BLaER1 treated with 17β-estradiol and CSF1 and Interleukin-3, amounts not matched to agents 10 nM and 100 nM (cell line): ENCODE measurements at regions not wholly inside any gene's neighbourhood (a gene's known extent, or its start where the extent isn't known, plus 50 kb on each side); places are given as distances from the start of the nearest gene placed in this dataset.
"Not testable (repeated sequence)": the region's sequence is repeated elsewhere in the genome, so short reads cannot be mapped to it uniquely, and the experiment has no call there.

Source experiments
- H3K27ac ChIP-seq, 11 experiments: shearing (Covaris generic); formaldehyde crosslinking; 2 replicates each; pipeline ENCODE4 v1.8.1; 2022
- H3K27me3 ChIP-seq, 11 experiments: shearing (Covaris generic); formaldehyde crosslinking; 2 replicates each; pipeline ENCODE4 v1.8.1; 2022
- H3K36me3 ChIP-seq, 11 experiments: shearing (Covaris generic); formaldehyde crosslinking; 2 replicates each; pipeline ENCODE4 v1.8.1; 2022
- H3K4me1 ChIP-seq, 10 experiments: shearing (Covaris generic); formaldehyde crosslinking; 2 replicates each; pipeline ENCODE4 v1.8.1; 2022
- H3K4me2 ChIP-seq, 11 experiments: shearing (Covaris generic); formaldehyde crosslinking; 2 replicates each; pipeline ENCODE4 v1.8.1; 2022
- H3K4me3 ChIP-seq, 10 experiments: shearing (Covaris generic); formaldehyde crosslinking; 2 replicates each; pipeline ENCODE4 v1.8.1; 2022
- H3K9ac ChIP-seq, 11 experiments: shearing (Covaris generic); formaldehyde crosslinking; 2 replicates each; pipeline ENCODE4 v1.8.1; 2022
- H3K9me3 ChIP-seq, 11 experiments: shearing (Covaris generic); formaldehyde crosslinking; replicated peaks in 1 of 11; 2 replicates each; pipeline ENCODE4 v1.8.1; 2022
- H4K20me1 ChIP-seq, 11 experiments: shearing (Covaris generic); formaldehyde crosslinking; 2 replicates each; pipeline ENCODE4 v1.8.1; 2022
- Cebpa-rat ChIP-seq, 11 experiments: shearing (Covaris generic); IDR thresholded peaks; 2 replicates each; pipeline ENCODE4 v1.8.1; 2022

DNA sequence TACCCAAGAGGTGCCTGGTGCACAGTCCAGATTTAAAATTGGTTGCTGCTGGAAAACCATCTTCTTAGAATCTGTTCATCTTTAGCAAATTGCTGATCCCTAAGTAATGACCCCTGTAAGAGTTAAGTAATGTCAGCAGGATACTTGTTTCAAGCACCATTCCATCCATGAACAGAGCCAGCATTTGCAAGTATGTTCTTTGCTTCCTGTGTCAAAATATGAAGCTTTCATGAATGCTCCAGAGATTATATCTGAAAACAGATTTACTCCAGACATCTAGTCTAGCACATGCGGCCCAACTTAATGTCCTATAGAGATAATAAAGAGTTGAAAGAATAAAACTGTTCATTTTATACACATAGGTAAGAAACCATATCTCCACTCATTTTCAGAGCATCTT lies 98.7 kb upstream of the ZNF438 start:
- Histone ChIP-seq H3K36me3 (no peaks in the 10 kb centered on the region), H3K4me1 (peaks cover 12 to 24% (median 17%) of the 10 kb centered on the region in 10 experiments), H3K4me3 (no peak overlapping the region), H3K4me2 (no peak overlapping the region), H3K27me3 (no peaks in the 10 kb centered on the region), H4K20me1 (no peaks in the 10 kb centered on the region), H3K27ac (no peak overlapping the region), H3K9ac (no peak overlapping the region), H3K9me3 (no peaks in the 10 kb centered on the region)
- TF ChIP-seq Cebpa-rat (IDR thresholded peaks at IDR 0.05): no peak

GRCh38 chr10:31131251-31131650 lies 99.6 kb upstream of the ZNF438 start:
- H3K27ac ChIP-seq: no peak overlapping the region
- H3K9me3 ChIP-seq: no peaks in the 10 kb centered on the region
- H4K20me1 ChIP-seq: no peaks in the 10 kb centered on the region
- no peak for TF ChIP-seq Cebpa-rat (IDR thresholded peaks at IDR 0.05)
- H3K4me3 ChIP-seq: no peak overlapping the region
- no peaks in the 10 kb centered on the region for H3K36me3 ChIP-seq
- H3K9ac ChIP-seq: no peak overlapping the region
- H3K4me1 ChIP-seq: peaks cover 12 to 24% (median 18%) of the 10 kb centered on the region in 10 experiments
- no peak overlapping the region for H3K4me2 ChIP-seq
- no peaks in the 10 kb centered on the region for H3K27me3 ChIP-seq

GRCh38 chr10:31132681-31133244 lies 101.1 kb upstream of the ZNF438 start:
- H3K4me2 ChIP-seq: peak overlapping the region in 7 of 11 experiments; percentile 76 to 95 (median 89); a peak in 9 of 22 replicates
- no peaks in the 10 kb centered on the region for H3K36me3 ChIP-seq
- no peaks in the 10 kb centered on the region for H4K20me1 ChIP-seq
- no peaks in the 10 kb centered on the region for H3K27me3 ChIP-seq
- H3K9me3 ChIP-seq: no peaks in the 10 kb centered on the region
- peak overlapping the region in 1 of 11 experiments; percentile 80; a peak in 2 of 22 replicates for H3K27ac ChIP-seq
- H3K4me1 ChIP-seq: peaks cover 12 to 38% (median 29%) of the 10 kb centered on the region in 10 experiments
- no peak overlapping the region for H3K4me3 ChIP-seq
- TF ChIP-seq Cebpa-rat (IDR thresholded peaks at IDR 0.05): no peak
- H3K9ac ChIP-seq: no peak overlapping the region

- Histone ChIP-seq H3K4me3 (peak overlapping the region in 9 of 10 experiments; percentile 43 to 71 (median 58); a peak in 10 of 20 replicates), H3K9me3 (no peaks in the 10 kb centered on the region), H3K36me3 (no peaks in the 10 kb centered on the region), H3K4me2 (peak overlapping the region; percentile 76 to 96 (median 91)), H3K27ac (peak overlapping the region in 8 of 11 experiments; percentile 78 to 89 (median 84); a peak in 12 of 22 replicates), H3K4me1 (peaks cover 12 to 41% (median 29%) of the 10 kb centered on the region in 10 experiments), H4K20me1 (no peaks in the 10 kb centered on the region), H3K27me3 (no peaks in the 10 kb centered on the region), H3K9ac (peak overlapping the region in 9 of 11 experiments; percentile 39 to 83 (median 82); a peak in 11 of 22 replicates)
- TF ChIP-seq Cebpa-rat (IDR thresholded peaks at IDR 0.05): no peak
Measured at GRCh38 chr10:31133251-31133791, 101.7 kb upstream of the ZNF438 start.

DNA sequence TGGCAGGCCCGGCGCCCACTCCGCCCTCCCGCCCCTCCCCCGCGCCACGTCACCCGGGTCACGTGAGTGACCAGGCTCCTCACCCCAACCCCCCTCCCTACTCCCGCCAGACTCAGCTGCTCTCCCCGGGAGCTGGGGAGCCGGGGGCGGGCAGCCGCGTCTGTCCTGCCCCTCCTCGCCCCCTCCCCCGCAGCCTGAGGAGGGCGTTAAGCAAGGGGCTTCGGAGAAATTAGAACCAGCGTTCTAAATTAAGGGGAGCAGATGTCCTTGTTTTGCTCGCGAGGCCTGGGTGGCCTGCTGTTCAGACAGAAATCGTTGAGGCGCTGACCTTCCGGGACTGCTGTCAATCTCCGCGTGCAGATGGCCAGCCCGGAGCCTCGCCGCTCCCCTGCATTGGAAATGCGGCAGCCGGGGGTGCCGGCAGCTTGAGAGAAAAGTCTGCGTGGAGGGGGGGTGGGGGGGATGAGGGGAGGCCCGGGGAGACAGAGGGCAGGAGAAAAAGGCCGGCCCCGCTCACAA lies 102.2 kb upstream of the ZNF438 start:
- Histone ChIP-seq H3K27ac (peak overlapping the region; percentile 67 to 89 (median 82); a peak in 21 of 22 replicates), H3K4me3 (peak overlapping the region; percentile 40 to 71 (median 58)), H4K20me1 (no peaks in the 10 kb centered on the region), H3K27me3 (no peaks in the 10 kb centered on the region), H3K4me1 (peaks cover 12 to 41% (median 29%) of the 10 kb centered on the region in 10 experiments), H3K36me3 (no peaks in the 10 kb centered on the region), H3K4me2 (peak overlapping the region; percentile 76 to 96 (median 91)), H3K9me3 (no peaks in the 10 kb centered on the region), H3K9ac (peak overlapping the region; percentile 74 to 83 (median 82))
- no peak for TF ChIP-seq Cebpa-rat (IDR thresholded peaks at IDR 0.05)

GRCh38 chr10:31134311-31134952 lies 102.8 kb upstream of the ZNF438 start:
- peak overlapping the region; percentile 76 to 96 (median 91) for H3K4me2 ChIP-seq
- no peaks in the 10 kb centered on the region for H4K20me1 ChIP-seq
- no peak for TF ChIP-seq Cebpa-rat (IDR thresholded peaks at IDR 0.05)
- H3K4me3 ChIP-seq: peak overlapping the region; percentile 40 to 71 (median 58)
- H3K36me3 ChIP-seq: no peaks in the 10 kb centered on the region
- peak overlapping the region; percentile 74 to 83 (median 82); a peak in 21 of 22 replicates for H3K9ac ChIP-seq
- peak overlapping the region; percentile 67 to 89 (median 82); a peak in 21 of 22 replicates for H3K27ac ChIP-seq
- H3K9me3 ChIP-seq: no peaks in the 10 kb centered on the region
- peaks cover 12 to 41% (median 29%) of the 10 kb centered on the region in 10 experiments for H3K4me1 ChIP-seq
- H3K27me3 ChIP-seq: no peaks in the 10 kb centered on the region

- Histone ChIP-seq H3K4me2 (peak overlapping the region; percentile 76 to 96 (median 91); a peak in 19 of 22 replicates), H3K27me3 (no peaks in the 10 kb centered on the region), H3K36me3 (no peaks in the 10 kb centered on the region), H3K27ac (no peak overlapping the region), H3K4me3 (no peak overlapping the region), H3K4me1 (peaks cover 12 to 41% (median 29%) of the 10 kb centered on the region in 10 experiments), H3K9me3 (no peaks in the 10 kb centered on the region), H3K9ac (no peak overlapping the region), H4K20me1 (no peaks in the 10 kb centered on the region)
- TF ChIP-seq Cebpa-rat (IDR thresholded peaks at IDR 0.05): no peak
Measured at GRCh38 chr10:31135171-31135570, 103.5 kb upstream of the ZNF438 start.

DNA sequence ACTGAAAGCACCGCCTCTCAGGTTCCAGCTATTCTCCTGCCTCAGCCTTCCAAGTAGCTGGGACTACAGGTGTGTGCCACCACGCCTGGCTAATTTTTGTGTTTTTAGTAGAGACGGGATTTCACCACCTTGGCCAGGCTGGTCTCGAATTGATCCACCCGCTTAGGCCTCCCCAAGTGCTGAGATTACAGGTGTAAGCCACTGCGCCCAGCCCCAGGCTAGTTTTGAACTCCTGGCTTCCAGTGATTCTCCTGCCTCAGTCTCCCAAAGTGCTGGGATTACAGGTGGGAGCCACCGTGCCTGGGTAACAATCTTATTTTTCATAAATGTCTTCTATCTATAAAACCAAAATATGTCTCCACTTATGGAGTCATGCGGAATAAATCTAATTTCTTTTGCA lies 104.1 kb upstream of the ZNF438 start:
- H3K9ac ChIP-seq, H4K20me1 ChIP-seq, H3K4me3 ChIP-seq, H3K4me2 ChIP-seq, H3K27me3 ChIP-seq, H3K36me3 ChIP-seq, H3K27ac ChIP-seq, H3K9me3 ChIP-seq: not testable (repeated sequence)
- peaks cover 12 to 41% (median 29%) of the 10 kb centered on the region in 10 experiments for H3K4me1 ChIP-seq

DNA sequence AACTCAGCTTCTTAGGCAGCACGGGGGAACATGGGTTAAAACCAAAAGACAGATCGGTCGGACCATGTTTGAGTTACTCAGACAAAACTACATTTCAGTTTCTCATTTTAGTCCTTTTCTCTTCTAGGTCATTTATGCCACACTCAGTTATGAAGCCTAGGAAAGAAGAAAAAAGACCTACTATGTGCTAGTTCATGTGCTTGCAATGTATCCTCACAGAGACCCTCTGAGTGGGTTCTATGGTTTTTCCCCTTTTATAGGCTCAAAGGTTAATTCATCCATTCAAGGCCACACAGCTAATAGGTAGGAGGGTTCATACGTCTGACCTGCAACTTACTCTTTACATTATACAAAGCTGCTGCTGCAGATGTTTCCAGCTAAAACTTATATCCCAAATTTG lies 104.7 kb upstream of the ZNF438 start:
- H3K9me3 ChIP-seq: no peaks in the 10 kb centered on the region
- H3K4me3 ChIP-seq: no peak overlapping the region
- peaks cover 12 to 41% (median 29%) of the 10 kb centered on the region in 10 experiments for H3K4me1 ChIP-seq
- H3K27ac ChIP-seq: no peak overlapping the region
- TF ChIP-seq Cebpa-rat (IDR thresholded peaks at IDR 0.05): no peak
- H4K20me1 ChIP-seq: no peaks in the 10 kb centered on the region
- no peaks in the 10 kb centered on the region for H3K27me3 ChIP-seq
- peak overlapping the region in 6 of 11 experiments; percentile 6 to 57 (median 36); a peak in 6 of 22 replicates for H3K4me2 ChIP-seq
- H3K9ac ChIP-seq: no peak overlapping the region
- H3K36me3 ChIP-seq: no peaks in the 10 kb centered on the region
